Stimulated activated memory B cell treated with anti-CD40 and anti-IgM and Interleukin-4, amounts not matched to agents 10 μg/mL and 1 μg/mL and 100 μg/mL, for 72 hours (primary cell): ENCODE measurements at regions not wholly inside any gene's neighbourhood (a gene's known extent, or its start where the extent isn't known, plus 50 kb on each side); places are given as distances from the start of the nearest gene placed in this dataset.

Experiments used
- ATAC-seq: fragments of 150-1000 bp; cut with Tn5 transposase; 2 replicates; pipeline ENCODE4 v1.10.0; 2021
- H3K27ac Mint-ChIP-seq: one replicate; pipeline ENCODE4 v1.8.0; 2022; ENCODE audit warnings: mild to moderate bottlenecking, mixed read lengths
- H3K27me3 Mint-ChIP-seq: one replicate; pipeline ENCODE4 v1.8.0; 2022; ENCODE audit warnings: mixed read lengths
- H3K36me3 Mint-ChIP-seq: one replicate; pipeline ENCODE4 v1.8.0; 2022; ENCODE audit warnings: mixed read lengths
- H3K4me1 Mint-ChIP-seq: one replicate; pipeline ENCODE4 v1.8.0; 2022; ENCODE audit warnings: mixed read lengths
- H3K4me3 Mint-ChIP-seq: one replicate; pipeline ENCODE4 v1.8.0; 2022; ENCODE audit warnings: mild to moderate bottlenecking, moderate library complexity, mixed read lengths
- H3K9me3 Mint-ChIP-seq: one replicate; pipeline ENCODE4 v1.8.0; 2022; ENCODE audit warnings: mixed read lengths

- Mint-ChIP-seq H3K27ac (no peak overlapping the region), H3K27me3 (peaks cover 9% of the 10 kb centered on the region), H3K36me3 (no peaks in the 10 kb centered on the region), H3K9me3 (no peaks in the 10 kb centered on the region), H3K4me3 (no peak overlapping the region), H3K4me1 (no peaks in the 10 kb centered on the region)
- ATAC-seq, result no peak
Measured at GRCh38 chr7:54869523-54869922, 110.5 kb upstream of the SEC61G start.

- no peak for ATAC-seq
Measured at GRCh38 chr7:54874804-54875203, 115.8 kb upstream of the SEC61G start.

GRCh38 chr7:54877683-54878082, 118.7 kb upstream of the SEC61G start:
- Mint-ChIP-seq H3K4me3 (no peak overlapping the region), H3K4me1 (no peaks in the 10 kb centered on the region), H3K27ac (no peak overlapping the region), H3K9me3 (no peaks in the 10 kb centered on the region), H3K36me3 (no peaks in the 10 kb centered on the region), H3K27me3 (no peaks in the 10 kb centered on the region)
- no peak for ATAC-seq

More at GRCh38 chr7:54874804-54875203, 115.8 kb upstream of the SEC61G start:
- Mint-ChIP-seq H3K36me3 (no peaks in the 10 kb centered on the region), H3K4me1 (no peaks in the 10 kb centered on the region), H3K9me3 (no peaks in the 10 kb centered on the region), H3K27me3 (no peaks in the 10 kb centered on the region), H3K4me3 (no peak overlapping the region), H3K27ac (no peak overlapping the region)

- Mint-ChIP-seq H3K27me3 (no peaks in the 10 kb centered on the region), H3K27ac (no peak overlapping the region), H3K4me1 (no peaks in the 10 kb centered on the region), H3K9me3 (no peaks in the 10 kb centered on the region), H3K36me3 (no peaks in the 10 kb centered on the region), H3K4me3 (no peak overlapping the region)
- ATAC-seq, result no peak
Measured at GRCh38 chr7:54878339-54878738, 119.3 kb upstream of the SEC61G start.

- no peaks in the 10 kb centered on the region for H3K27me3 Mint-ChIP-seq
- no peaks in the 10 kb centered on the region for H3K9me3 Mint-ChIP-seq
- no peaks in the 10 kb centered on the region for H3K4me1 Mint-ChIP-seq
- no peak overlapping the region for H3K27ac Mint-ChIP-seq
- no peak overlapping the region for H3K4me3 Mint-ChIP-seq
- H3K36me3 Mint-ChIP-seq, result no peaks in the 10 kb centered on the region
- ATAC-seq, result no peak
Measured at GRCh38 chr7:54879776-54880175, 120.8 kb upstream of the SEC61G start.

- no peaks in the 10 kb centered on the region for H3K36me3 Mint-ChIP-seq
- no peak for ATAC-seq
Measured at GRCh38 chr7:54880326-54880989, 121.4 kb upstream of the SEC61G start.

GRCh38 chr7:54881816-54882520, 123.0 kb upstream of the SEC61G start:
- Mint-ChIP-seq H3K27ac (no peak overlapping the region), H3K4me3 (no peak overlapping the region), H3K27me3 (no peaks in the 10 kb centered on the region), H3K4me1 (no peaks in the 10 kb centered on the region), H3K9me3 (no peaks in the 10 kb centered on the region), H3K36me3 (no peaks in the 10 kb centered on the region)
- ATAC-seq, result no peak

More at GRCh38 chr7:54880326-54880989, 121.4 kb upstream of the SEC61G start:
- Mint-ChIP-seq H3K4me1 (no peaks in the 10 kb centered on the region), H3K27ac (no peak overlapping the region), H3K4me3 (no peak overlapping the region), H3K9me3 (no peaks in the 10 kb centered on the region), H3K27me3 (no peaks in the 10 kb centered on the region)

- no peak overlapping the region for H3K4me3 Mint-ChIP-seq
- no peak overlapping the region for H3K27ac Mint-ChIP-seq
- no peaks in the 10 kb centered on the region for H3K36me3 Mint-ChIP-seq
- no peaks in the 10 kb centered on the region for H3K4me1 Mint-ChIP-seq
- H3K9me3 Mint-ChIP-seq, result no peaks in the 10 kb centered on the region
- no peak for ATAC-seq
- H3K27me3 Mint-ChIP-seq, result no peaks in the 10 kb centered on the region
Measured at GRCh38 chr7:54882694-54883093, 123.7 kb upstream of the SEC61G start.

- Mint-ChIP-seq H3K9me3 (no peaks in the 10 kb centered on the region), H3K4me3 (no peak overlapping the region), H3K27ac (no peak overlapping the region), H3K36me3 (no peaks in the 10 kb centered on the region), H3K27me3 (peaks cover 8% of the 10 kb centered on the region), H3K4me1 (no peaks in the 10 kb centered on the region)
- ATAC-seq, result no peak
Measured at GRCh38 chr7:54883576-54883975, 124.6 kb upstream of the SEC61G start.

GRCh38 chr7:54885285-54885684, 126.3 kb upstream of the SEC61G start:
- ATAC-seq, result no peak
- peaks cover 13% of the 10 kb centered on the region for H3K27me3 Mint-ChIP-seq
- H3K27ac Mint-ChIP-seq, result no peak overlapping the region
- H3K4me3 Mint-ChIP-seq, result no peak overlapping the region
- no peaks in the 10 kb centered on the region for H3K9me3 Mint-ChIP-seq
- H3K4me1 Mint-ChIP-seq, result no peaks in the 10 kb centered on the region
- H3K36me3 Mint-ChIP-seq, result no peaks in the 10 kb centered on the region

- Mint-ChIP-seq H3K36me3 (no peaks in the 10 kb centered on the region), H3K27ac (no peak overlapping the region), H3K4me1 (no peaks in the 10 kb centered on the region), H3K27me3 (peaks cover 22% of the 10 kb centered on the region), H3K4me3 (no peak overlapping the region), H3K9me3 (no peaks in the 10 kb centered on the region)
- no peak for ATAC-seq
Measured at GRCh38 chr7:54888067-54888733, 129.2 kb upstream of the SEC61G start.

GRCh38 chr7:54888734-54889082, 129.7 kb upstream of the SEC61G start:
- peaks cover 22% of the 10 kb centered on the region for H3K27me3 Mint-ChIP-seq
- H3K9me3 Mint-ChIP-seq, result no peaks in the 10 kb centered on the region
- no peak for ATAC-seq
- no peak overlapping the region for H3K4me3 Mint-ChIP-seq
- no peak overlapping the region for H3K27ac Mint-ChIP-seq
- no peaks in the 10 kb centered on the region for H3K36me3 Mint-ChIP-seq
- no peaks in the 10 kb centered on the region for H3K4me1 Mint-ChIP-seq

GRCh38 chr7:54897891-54898290, 120.9 kb upstream of the EGFR start:
- Mint-ChIP-seq H3K27ac (no peak overlapping the region), H3K4me1 (no peaks in the 10 kb centered on the region), H3K9me3 (peaks cover 3% of the 10 kb centered on the region), H3K27me3 (no peaks in the 10 kb centered on the region), H3K36me3 (no peaks in the 10 kb centered on the region), H3K4me3 (no peak overlapping the region)
- ATAC-seq, result no peak

GRCh38 chr7:54898659-54899340, 120.0 kb upstream of the EGFR start:
- H3K4me1 Mint-ChIP-seq, result no peaks in the 10 kb centered on the region
- H3K4me3 Mint-ChIP-seq, result no peak overlapping the region
- peaks cover 3% of the 10 kb centered on the region for H3K9me3 Mint-ChIP-seq
- no peak for ATAC-seq
- no peaks in the 10 kb centered on the region for H3K36me3 Mint-ChIP-seq
- no peak overlapping the region for H3K27ac Mint-ChIP-seq
- H3K27me3 Mint-ChIP-seq, result no peaks in the 10 kb centered on the region

GRCh38 chr7:54901840-54902239, 117.0 kb upstream of the EGFR start:
- ATAC-seq, result no peak

More at GRCh38 chr7:54901840-54902239, 117.0 kb upstream of the EGFR start:
- peaks cover 3% of the 10 kb centered on the region for H3K9me3 Mint-ChIP-seq
- H3K27ac Mint-ChIP-seq, result no peak overlapping the region
- no peaks in the 10 kb centered on the region for H3K4me1 Mint-ChIP-seq
- H3K36me3 Mint-ChIP-seq, result no peaks in the 10 kb centered on the region
- H3K4me3 Mint-ChIP-seq, result no peak overlapping the region
- no peaks in the 10 kb centered on the region for H3K27me3 Mint-ChIP-seq
